NCI-H2171 treated with DMSO at 0.1 percent for 48 hours (cell line): ENCODE measurements at regions not wholly inside any gene's neighbourhood (a gene's known extent, or its start where the extent isn't known, plus 50 kb on each side); places are given as distances from the start of the nearest gene placed in this dataset.
"Not testable (repeated sequence)": the region's sequence is repeated elsewhere in the genome, so short reads cannot be mapped to it uniquely, and the experiment has no call there.

Experiments
- DNase-seq: peaks from one replicate; lab custom pipeline; 2025; lab: John Stamatoyannopoulos, UW

DNA sequence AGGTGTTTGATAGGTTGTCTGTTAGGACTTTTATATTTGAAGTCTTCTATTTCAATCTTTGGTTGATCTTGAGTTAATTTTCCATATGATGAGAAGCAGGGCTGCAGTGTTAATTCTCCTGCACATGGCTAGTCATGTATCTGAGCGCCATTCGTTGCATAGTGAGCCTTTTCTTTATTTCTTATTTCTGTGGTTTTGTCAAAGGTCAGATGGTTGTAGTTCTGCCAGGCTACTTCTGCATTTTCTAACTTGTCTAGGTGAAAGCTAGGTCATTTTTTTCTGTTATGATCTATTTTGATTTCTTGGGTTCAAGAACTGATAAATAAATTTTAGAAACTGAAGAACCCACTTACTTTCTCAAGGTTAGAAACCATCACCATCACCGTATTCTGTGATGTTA, 56.7 kb downstream of the CCDC74A start:
- no peak for DNase-seq

DNA sequence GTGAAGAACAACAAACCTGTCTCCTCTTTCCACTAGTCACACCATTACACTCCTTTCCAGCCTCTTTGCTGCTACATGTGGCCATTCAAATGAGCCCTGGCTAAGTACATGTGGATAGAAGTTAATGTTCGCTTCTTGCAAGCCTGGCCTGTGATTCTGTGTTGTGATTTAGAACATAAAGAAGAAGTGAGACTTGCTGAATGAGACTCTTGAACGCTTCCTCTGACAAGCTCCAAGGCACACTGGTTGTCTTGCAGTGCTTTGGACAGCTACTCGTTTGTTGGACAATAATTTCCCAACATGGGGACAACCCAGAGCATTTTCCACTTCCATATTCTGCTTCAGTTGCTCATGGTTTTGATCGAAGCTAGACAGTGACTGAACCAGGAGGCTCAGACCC, 57.3 kb downstream of the CCDC74A start:
- DNase-seq, result no peak

DNA sequence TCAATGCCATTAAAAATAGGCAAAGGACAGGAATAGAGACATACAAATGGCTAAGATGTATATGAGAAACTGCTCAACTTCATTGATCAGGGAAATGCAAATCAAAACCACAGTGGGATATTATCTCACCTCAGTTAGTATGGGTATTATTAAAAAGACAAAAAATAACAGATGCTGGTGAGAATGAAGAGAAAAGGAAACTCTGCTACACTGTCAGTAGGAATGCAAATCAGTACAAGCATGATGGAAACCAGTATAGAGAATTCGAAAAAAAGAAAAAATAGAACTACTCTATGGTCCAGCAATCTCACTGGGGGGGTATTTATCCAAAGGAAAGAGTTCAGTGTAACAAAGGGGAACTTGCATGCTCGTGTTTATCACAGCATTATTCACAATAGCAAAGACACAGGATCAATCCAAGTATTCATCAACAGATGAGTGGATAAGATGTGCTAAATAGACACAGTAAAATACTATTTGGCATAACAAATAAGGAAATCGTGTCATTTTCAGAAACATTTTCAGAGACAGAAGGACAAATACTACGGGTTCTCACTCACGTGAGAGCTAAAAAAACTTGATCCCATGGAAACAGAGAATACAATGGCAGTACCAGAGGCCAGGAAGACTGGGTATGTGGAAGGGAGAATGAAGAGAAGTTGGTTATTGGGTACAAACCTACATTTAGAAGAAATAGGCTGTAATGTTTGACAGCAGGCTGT, 60.6 kb downstream of the CCDC74A start:
- DNase-seq, result no peak

DNA sequence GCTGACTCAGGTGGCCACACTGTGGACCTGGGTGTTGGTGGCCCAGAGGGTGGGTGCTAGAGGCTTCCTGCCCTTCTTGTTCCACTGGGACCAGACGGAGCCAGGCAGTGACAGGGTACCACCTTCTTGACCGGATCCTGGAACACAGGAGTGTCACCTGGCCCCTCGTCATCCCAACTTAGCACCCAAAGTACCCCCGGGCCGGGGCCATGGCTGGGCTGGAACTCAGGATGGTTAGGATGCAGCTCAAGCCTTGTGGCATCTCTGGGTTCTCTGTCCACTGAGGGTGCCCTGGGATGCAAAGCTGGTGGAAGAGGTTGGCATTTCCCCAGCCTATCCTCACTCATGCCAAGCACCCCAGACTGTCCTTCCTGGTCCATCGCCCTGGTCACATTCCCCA, 61.4 kb downstream of the CCDC74A start:
- not testable (repeated sequence) for DNase-seq

DNA sequence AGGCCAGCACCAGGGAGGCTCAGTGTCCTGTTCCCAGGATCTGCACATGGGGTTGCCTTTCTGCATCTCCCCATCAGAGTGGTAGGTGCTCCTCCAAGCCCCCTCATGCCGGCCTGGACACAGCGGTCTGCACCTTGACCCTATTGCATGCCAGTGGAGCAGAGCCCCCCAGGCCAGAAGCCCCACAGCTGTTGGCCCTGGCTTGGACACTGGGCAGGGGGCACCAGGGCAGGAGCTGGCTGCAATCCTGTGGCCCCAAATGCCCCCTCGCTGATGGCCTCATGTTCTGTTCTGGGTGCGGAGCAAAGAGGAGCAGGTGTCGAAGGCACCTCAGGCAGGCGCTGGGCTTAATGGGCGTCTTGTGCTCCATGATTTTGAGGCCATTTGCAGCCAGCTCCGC, 62.7 kb downstream of the CCDC74A start:
- no peak for DNase-seq

DNA sequence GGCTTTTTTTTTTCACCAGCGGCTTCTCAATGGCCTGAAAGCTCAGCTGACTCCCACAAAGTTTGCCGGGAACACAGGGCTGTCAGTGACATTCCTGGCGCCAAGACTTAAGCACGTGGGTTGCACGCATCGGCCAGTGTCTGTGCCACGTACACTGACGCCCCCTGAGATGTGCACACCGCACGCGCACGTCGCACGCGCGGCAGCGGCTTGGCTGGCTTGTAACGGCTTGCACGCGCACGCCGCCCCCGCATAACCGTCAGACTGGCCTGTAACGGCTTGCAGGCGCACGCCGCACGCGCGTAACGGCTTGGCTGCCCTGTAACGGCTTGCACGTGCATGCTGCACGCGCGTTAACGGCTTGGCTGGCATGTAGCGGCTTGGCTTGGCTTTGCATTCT, 63.2 kb downstream of the CCDC74A start:
- DNase-seq, result no peak

DNA sequence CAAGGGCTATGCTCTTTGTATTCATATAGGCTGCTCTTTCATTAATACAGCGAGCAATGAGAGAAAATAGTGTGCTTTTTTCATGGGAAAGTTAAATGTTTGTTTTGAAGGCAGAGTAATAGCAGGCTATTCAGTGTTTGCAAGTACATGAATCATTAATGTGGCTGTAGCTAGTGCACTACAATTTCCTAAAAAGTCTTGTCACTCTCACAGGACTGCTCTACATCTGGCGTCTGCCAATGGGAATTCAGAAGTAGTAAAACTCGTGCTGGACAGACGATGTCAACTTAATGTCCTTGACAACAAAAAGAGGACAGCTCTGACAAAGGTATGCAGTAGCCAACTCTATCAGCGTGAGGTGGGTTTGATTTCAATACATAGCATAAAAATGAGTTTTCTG, 68.9 kb downstream of the CCDC74A start:
- not testable (repeated sequence) for DNase-seq

DNA sequence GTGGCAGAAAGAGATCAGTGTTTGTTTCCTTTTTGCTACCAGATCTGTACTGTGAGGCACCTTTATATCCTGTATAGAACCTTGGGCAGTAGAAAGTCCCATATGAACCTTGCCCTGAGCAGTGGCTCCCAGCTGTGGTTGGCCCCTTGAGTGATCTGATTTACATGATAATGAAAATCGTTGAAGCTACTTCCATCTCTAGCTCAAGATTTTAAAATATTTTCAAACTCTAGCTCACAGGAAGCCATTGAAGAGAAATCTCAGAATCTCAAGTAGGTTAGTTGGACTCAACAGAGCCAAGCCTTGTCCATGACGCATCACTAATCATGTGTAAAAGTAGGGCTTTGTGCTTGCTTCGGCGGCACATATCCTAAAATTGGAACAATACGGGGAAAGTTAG, 74.8 kb downstream of the CCDC74A start:
- DNase-seq, result not testable (repeated sequence)

DNA sequence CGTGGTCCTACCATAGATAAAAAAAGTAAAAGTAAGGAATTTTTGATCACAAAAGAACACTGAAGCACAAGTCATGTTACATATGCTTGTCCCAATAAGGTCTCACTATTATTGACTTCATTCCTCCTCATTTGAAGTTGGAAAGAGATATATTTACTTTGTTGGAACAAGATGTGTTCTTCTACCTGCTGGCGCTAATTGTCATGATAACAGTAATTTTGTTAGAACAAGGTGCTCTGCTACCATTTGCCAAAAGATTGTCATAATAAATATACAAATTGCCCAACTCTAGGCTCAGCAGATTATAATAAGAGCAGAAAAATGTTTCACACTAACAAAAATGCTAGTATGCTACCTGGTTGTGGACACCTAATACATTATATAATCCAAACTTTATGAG, 77.0 kb downstream of the CCDC74A start:
- not testable (repeated sequence) for DNase-seq

DNA sequence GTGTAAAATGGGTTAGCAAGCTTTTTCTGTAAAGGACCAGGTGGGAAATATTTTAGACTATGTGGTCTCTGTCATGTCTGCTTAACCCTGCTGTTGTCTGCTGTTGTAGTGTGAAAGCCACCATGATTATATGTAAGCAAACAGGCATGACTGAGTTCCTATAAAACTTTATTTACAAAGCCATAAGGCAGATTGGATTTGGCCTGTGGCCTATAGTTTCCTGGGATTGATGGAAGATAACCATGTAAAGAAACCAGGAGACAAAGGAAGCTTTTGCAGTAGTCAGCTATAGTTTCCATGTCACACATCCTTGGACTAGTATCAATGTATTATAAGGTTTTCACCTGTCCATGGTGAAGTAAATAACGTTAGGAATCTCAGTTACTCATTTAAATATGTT, 78.7 kb downstream of the CCDC74A start:
- DNase-seq, result not testable (repeated sequence)

DNA sequence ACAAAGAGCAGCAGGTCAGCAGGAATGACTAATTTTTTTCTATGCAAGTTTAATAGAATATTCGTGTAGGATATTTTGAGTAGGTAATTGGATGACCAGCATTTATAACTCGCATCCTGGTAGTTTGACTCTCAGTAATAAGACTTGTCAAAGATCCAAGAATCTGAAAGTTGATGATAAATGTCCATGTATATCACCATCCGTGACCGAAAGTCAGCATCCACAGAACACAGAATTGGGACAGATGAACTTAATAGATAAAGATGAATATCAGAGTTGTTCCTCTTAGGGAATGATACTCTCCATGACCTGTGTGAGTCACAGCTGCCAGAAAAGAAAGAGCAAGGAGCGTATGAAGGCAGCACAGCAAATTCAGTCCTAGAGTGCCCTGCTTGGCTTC, 79.4 kb downstream of the CCDC74A start:
- not testable (repeated sequence) for DNase-seq

DNA sequence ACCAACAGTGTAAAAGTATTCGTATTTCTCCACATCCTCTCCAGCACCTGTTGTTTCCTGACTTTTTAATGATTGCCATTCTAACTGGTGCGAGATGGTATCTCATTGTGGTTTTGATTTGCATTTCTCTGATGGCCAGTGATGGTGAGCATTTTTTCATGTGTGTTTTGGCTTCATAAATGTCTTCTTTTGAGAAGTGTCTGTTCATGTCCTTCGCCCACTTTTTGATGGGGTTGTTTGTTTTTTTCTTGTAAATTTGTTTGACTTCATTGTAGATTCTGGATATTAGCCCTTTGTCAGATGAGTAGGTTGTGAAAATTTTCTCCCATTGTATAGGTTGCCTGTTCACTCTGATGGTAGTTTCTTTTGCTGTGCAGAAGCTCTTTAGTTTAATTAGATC, 86.9 kb downstream of the CCDC74A start:
- DNase-seq, result not testable (repeated sequence)

DNA sequence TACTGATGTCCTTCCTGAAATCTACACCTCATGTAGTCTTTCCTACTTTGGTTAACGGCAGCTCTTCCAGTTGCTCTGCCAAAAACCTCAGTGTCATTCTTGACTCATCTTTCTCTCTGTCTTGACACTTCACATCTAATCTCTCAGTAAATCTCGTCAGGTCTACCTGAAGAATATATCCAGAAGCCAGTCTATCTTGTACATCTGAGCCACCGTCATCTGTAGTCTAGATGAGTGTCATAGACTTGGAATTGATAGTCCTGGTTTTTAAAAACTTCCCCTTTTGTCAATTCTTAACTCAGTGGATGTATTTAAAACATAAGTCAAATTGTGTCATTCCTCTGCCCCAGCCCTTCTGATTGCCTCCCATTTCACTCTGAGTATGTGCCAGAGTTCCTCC, 90.6 kb downstream of the CCDC74A start:
- DNase-seq, result not testable (repeated sequence)

DNA sequence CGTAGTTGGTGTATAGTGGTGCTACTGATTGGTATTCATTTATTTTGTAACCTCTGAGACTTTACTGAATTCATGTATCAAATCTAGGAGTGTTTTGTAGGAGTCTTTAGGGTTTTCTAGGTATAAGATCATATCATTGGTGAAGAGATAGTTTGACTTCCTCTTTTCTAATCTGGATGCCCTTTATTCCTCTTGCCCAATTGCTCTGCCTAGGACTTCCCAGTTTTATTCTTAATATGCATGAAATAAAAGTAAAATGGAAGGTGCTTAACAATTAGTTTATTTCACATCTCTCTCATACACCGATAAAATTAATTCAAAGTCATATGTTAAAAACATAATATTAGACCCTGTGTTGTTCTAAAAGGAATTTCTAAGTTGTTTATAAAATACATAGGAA, 95.2 kb downstream of the CCDC74A start:
- not testable (repeated sequence) for DNase-seq

DNA sequence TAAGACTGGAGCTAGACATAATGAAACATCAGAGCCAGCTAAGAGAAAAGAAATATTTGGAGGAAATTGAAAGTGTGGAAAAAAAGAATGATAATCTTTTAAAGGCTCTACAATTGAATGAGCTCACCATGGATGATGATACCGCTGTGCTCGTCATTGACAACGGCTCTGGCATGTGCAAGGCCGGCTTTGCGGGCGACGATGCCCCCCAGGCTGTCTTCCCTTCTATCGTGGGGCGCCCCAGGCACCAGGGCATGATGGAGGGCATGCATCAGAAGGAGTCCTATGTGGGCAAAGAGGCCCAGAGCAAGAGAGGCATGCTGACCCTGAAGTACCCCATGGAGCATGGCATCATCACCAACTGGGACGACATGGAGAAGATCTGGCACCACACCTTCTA, 98.3 kb downstream of the CCDC74A start:
- not testable (repeated sequence) for DNase-seq

DNA sequence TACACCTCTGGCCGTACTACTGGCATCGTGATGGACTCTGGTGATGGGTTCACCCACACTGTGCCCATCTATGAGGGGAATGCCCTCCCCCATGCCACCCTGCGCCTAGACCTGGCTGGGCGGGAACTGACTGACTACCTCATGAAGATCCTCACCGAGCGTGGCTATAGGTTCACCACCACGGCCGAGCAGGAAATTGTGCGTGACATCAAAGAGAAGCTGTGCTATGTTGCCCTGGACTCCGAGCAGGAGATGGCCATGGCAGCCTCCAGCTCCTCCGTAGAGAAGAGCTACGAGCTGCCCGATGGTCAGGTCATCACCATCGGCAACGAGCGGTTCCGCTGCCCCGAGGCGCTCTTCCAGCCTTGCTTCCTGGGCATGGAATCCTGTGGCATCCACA, 98.9 kb downstream of the CCDC74A start:
- not testable (repeated sequence) for DNase-seq

DNA sequence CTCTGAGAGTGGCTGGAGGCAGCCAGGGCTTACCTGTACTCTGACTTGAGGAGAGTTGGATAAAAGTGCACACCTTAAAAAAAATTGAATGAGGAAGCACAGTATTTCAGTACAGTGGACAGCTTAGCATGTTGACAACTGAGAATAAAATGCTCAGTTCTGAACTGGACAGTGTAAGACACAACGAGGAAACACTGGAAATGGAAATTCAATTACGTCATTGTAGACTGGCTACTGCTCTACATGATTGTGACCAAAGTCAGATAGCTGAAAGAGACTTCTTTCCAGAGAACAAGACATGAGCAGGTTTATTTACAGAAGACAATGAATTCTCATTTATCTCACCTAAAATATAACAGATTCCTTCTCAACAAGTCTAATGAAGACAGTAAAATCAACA, 100.1 kb downstream of the CCDC74A start:
- not testable (repeated sequence) for DNase-seq

DNA sequence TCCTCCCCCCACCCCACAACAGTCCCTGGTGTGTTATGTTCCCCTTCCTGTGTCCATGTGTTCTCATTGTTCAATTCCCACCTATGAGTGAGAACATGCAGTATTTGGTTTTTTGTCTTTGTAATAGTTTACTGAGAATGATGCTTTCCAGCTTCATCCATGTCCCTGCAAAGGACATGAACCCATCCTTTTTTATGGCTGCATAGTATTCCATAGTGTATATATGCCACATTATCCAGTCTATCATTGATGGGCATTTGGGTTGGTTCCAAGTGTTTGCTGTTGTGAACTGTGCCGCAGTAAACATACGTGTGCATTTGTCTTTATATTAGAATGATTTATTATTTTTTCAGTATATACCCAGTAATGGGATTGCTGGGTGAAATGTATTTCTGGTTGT, 104.0 kb downstream of the CCDC74A start:
- not testable (repeated sequence) for DNase-seq

DNA sequence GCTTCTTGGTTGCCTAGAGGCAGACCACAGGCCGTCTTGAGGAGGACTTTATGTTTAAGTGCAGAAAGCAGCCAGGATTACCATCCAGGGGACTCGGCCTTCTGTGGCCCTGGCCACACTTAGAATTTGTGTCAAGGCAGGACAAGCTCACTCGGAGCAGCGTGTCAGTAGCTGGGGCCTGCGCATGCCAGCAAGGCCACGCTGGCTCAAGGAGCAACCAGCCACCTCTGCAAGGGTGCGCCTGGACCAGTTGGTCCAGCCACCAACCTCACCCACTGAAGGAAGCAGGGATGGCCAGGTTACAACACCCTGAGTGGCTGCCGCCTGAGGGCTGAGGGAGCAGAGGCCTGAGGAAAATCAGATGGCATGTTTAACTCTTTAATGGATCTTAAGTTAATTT, 105.7 kb downstream of the CCDC74A start:
- DNase-seq, result not testable (repeated sequence)

DNA sequence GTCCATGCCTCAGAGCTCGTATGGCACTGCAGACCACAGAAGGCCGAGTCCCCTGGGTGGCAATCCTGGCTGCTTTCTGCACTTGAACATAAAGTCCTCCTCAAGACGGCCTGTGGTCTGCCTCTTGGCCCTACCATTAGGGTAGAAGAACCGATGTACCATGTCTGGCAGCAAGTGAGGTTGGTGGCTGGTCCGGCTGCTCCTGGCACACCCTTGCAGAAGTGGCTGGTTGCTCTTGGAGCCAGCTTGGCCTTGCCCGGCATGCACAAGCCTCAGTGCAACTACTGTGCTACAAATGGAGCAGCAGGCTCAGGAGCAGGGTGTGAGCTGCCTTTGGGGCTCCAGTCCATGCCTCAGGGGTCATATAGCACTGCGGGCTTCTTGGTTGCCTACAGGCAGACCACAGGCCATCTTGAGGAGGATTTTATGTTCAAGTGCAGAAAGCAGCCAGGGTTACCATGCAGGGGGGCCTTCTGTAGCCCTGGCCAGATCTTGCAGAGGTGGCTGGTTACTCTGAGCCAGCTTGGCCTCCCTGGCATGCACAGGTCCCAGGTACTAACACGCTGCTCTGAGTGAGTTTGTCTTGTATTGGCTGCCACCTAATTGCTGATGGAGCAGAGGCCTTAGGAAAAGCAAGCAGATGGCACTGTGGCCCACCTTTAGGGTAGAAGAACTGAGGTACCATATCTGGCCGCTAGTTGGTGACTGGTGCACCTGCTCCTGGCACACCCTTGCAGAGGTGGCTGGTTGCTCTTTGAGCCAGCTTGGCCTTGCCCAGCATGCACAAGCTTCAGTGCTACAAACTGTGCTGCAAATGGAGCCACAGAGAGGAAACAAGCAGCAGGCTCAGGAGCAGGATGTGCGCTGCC, 106.4 kb downstream of the CCDC74A start:
- peak; percentile 66 for DNase-seq

DNA sequence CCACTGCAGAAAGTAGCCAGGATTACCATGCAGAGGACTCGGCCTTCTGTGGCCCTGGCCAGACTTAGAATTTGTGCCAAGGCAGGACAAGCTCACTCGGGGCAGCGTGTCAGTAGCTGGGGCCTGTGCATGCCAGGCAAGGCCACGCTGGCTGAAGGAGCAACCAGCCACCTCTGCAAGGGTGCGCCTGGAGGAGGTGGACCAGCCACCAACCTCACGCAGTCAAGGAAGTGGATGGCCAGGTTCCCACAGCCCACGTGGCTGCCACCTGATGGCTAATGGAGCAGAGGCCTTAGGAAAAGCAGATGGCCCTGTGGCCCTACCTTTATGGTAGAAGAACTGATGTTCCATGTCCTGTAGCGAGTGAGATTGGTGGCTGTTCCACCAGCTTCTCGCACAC, 107.9 kb downstream of the CCDC74A start:
- DNase-seq, result no peak

DNA sequence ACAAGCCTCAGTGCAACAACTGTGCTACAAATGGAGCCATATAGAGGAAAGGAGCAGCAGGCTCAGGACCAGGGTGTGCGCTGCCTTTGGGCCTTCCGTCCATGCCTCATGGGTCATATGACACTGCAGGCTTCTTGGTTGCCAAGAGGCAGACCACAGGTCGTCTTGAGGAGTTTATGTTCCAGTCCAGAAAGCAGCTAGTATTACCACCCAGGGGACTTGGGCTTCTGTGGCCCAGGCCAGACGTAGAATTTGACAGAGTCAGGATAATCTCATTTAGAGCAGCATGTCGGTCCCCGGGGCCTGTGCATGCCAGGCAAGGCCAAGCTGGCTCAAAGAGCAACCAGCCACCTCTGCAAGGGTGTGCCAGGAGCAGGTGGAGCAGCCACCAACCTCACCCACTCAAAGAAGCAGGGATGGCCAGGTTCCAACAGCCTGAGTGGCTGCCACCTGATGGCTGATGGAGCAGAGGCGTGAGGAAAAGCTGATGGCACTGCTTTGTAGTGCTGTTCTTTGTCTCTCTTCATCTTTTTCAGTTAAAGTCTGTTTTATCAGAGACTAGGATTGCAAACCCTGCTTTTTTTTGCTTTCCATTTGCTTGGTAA, 109.1 kb downstream of the CCDC74A start:
- DNase-seq, result peak; percentile 77
